GM06990 (cell line): ENCODE measurements at regions not wholly inside any gene's neighbourhood (a gene's known extent, or its start where the extent isn't known, plus 50 kb on each side); places are given as distances from the start of the nearest gene placed in this dataset.

Experiments used
- DNase-seq: peaks from one replicate; pipeline ENCODE4 v3.0.0-alpha.2; 2011; ENCODE audit not compliant: insufficient read length; ENCODE audit errors: extremely low read depth
- H3K27me3 ChIP-seq: replicated peaks from 2 replicates; pipeline ENCODE4 v1.6.0; 2011; ENCODE audit warnings: low read length; ENCODE audit not compliant: control insufficient read depth, insufficient read depth
- H3K36me3 ChIP-seq: 2 replicates; pipeline ENCODE4 v1.5.1; 2011; ENCODE audit warnings: low read length; ENCODE audit not compliant: control insufficient read depth, insufficient read depth
- H3K4me3 ChIP-seq: replicated peaks from 2 replicates; pipeline ENCODE4 v1.5.1; 2011; ENCODE audit warnings: low read depth, mild to moderate bottlenecking, control low read depth, low read length
- TF ChIP-seq, protein P1 (sequence below): IDR thresholded peaks from 2 replicates; pipeline ENCODE4 v1.5.1; 2011; ENCODE audit warnings: low read length, control low read depth, mild to moderate bottlenecking, inconsistent platforms; ENCODE audit not compliant: insufficient read depth, poor library complexity, severe bottlenecking

DNA sequence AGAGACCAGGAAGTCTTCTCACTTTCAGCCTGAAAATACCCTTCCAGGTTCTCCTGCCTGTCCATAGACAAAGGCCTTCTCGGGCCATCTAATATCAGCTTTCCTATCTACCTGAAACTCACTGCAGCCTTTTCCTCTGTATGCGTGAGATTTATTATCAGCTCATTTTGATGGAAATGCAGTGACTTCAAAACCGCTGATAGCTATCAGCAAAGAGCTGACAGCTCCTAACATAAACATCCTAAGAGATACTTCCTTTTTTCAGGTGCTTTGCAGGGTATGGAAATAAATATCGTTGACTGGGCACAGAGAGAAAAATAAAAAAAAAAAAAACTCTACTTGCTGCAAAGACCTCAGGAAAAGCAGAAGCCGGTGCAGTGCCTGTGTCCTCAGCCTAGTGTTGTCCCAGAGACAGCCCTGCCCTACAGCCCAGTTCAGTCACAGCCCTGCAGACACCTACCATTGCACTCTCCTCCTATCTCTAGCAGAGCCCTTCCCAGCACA is 215.0 kb upstream of the EGLN3 start:
- TF ChIP-seq, protein P1, sequence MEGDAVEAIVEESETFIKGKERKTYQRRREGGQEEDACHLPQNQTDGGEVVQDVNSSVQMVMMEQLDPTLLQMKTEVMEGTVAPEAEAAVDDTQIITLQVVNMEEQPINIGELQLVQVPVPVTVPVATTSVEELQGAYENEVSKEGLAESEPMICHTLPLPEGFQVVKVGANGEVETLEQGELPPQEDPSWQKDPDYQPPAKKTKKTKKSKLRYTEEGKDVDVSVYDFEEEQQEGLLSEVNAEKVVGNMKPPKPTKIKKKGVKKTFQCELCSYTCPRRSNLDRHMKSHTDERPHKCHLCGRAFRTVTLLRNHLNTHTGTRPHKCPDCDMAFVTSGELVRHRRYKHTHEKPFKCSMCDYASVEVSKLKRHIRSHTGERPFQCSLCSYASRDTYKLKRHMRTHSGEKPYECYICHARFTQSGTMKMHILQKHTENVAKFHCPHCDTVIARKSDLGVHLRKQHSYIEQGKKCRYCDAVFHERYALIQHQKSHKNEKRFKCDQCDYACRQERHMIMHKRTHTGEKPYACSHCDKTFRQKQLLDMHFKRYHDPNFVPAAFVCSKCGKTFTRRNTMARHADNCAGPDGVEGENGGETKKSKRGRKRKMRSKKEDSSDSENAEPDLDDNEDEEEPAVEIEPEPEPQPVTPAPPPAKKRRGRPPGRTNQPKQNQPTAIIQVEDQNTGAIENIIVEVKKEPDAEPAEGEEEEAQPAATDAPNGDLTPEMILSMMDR: no peak
- no peaks in the 10 kb centered on the region for H3K36me3 ChIP-seq
- no peaks in the 10 kb centered on the region; the same call in 1 of the 2 replicates for H3K27me3 ChIP-seq
- no peak overlapping the region for H3K4me3 ChIP-seq
- no peak for DNase-seq

DNA sequence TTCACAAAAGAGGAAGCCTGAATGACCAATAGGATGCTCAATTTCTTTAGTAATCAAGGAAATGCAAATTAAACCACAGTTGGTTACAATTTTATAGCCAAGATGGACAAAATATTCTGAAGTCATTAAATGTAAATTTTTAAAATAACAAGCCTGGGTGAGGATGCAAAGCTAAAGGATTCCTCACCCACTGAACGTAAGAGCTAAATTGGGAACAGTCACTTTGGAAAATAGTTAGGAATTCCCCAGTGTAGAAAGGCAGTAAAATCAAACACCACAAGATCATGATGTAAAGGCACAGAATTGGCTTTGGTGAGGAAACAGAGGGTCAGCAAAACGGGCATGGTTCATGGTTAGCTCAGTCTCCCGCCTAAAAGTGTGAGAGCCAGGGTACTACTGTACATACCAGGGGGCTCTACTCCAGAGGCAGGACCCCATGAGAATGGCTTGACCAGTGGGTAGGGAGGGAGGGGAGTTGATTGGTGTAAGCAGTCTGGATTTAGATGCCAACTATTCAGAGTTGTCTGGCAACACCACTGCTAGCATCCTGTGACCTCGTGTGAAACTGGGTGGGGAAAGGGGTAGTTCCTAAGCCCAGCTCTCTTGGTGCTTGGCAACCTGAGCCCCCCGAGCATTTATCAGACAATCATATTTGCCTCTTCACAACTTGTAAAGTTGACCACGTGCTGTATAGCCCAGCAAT is 213.4 kb upstream of the EGLN3 start:
- Histone ChIP-seq H3K4me3 (no peak overlapping the region), H3K27me3 (no peaks in the 10 kb centered on the region; the same call in 1 of the 2 replicates), H3K36me3 (no peaks in the 10 kb centered on the region)
- DNase-seq: no peak
- TF ChIP-seq, protein P1: no peak

DNA sequence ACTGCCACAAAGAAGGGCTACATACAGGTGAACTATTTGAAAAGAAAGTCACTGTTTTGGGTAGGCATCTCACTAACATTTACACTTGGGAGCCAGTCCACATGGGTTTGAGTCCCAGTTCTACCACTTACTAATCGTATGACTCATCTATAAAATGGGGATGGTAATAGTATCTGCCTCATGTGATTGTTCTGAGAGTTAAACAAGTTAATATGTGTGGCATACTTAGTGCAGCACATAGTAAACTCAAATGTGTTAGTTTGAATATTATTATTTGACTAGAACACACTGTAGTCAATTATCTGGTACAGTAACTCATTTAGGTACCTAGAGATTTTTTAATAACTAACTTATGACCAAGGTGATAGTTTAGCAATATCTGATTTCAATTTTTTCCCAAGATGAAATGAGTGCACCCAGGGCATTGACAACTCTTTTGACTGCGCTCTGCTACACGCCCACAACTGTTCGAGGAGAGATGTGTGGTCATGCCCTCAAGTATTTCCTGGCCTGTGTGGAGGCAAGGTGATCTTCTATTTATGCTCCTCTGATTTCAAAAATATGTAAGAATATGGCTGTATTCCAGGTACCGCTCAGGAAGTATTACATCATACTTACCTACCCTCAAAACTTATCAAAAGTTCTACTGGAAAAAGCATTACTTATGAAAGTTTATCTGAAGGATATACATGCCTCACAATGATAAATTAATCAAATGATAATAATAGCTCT is 210.6 kb upstream of the EGLN3 start:
- DNase-seq: no peak
- Histone ChIP-seq H3K27me3 (no peaks in the 10 kb centered on the region; the same call in 1 of the 2 replicates), H3K4me3 (no peak overlapping the region), H3K36me3 (no peaks in the 10 kb centered on the region)
- TF ChIP-seq, protein P1: no peak

DNA sequence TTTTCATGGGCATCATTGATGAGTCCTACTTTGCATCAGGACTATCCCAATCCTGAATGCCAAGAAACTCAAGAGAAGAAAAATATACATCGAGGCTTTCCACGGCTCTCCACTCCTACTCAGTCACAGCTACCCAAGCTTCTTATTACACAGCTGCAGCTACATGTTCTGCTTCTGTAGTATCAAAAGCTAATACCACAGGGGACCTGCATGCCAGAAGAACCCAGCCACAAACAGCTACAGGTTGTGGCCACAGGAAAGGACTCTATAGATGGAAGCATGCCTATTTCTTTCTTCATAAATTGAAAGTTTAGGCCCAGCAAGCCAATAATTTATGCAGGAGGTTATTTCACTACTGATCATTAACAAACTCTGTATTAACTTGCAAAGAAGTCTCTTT is 209.7 kb upstream of the EGLN3 start:
- no peaks in the 10 kb centered on the region; the same call in 1 of the 2 replicates for H3K27me3 ChIP-seq
- H3K36me3 ChIP-seq: no peaks in the 10 kb centered on the region
- DNase-seq: no peak
- TF ChIP-seq, protein P1: no peak
- H3K4me3 ChIP-seq: no peak overlapping the region

DNA sequence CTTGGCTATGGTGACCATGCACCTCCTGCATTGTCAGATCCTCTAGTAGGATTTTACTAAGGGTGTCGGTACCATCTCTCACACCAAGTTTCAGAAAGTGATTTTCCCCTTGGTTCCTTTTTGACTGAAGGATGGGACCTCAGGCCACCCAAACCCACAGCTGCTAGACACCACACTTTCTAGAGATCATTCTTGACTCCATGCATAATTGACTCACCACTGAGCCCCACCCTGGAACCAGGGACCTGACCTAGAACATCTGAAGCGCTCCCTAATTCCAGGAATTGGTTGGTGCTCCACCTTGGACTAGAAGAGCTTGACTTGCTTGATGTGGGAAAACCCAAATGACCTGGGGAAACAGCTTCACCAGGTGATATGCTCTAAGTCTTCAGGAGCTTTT is 206.8 kb upstream of the EGLN3 start:
- Histone ChIP-seq H3K36me3 (no peaks in the 10 kb centered on the region), H3K27me3 (no peaks in the 10 kb centered on the region), H3K4me3 (no peak overlapping the region)
- DNase-seq: no peak
- TF ChIP-seq, protein P1: no peak
